Subcutaneous abdominal adipose tissue (tissue), 5 donors: ENCODE measurements at regions not wholly inside any gene's neighbourhood (a gene's known extent, or its start where the extent isn't known, plus 50 kb on each side); places are given as distances from the start of the nearest gene placed in this dataset.
"Not testable (repeated sequence)": the region's sequence is repeated elsewhere in the genome, so short reads cannot be mapped to it uniquely, and the experiment has no call there.

Experiments
- H3K27ac ChIP-seq: one replicate; pipeline ENCODE4 v1.7.0; 2013; ENCODE audit warnings: low read depth, mild to moderate bottlenecking, inconsistent platforms, low read length, moderate library complexity
- H3K27me3 ChIP-seq, 5 donors: one replicate each; pipeline ENCODE4 v1.7.0; 2013; ENCODE audit warnings: low read length in 5 of 5, inconsistent platforms in 1 of 5; ENCODE audit not compliant: control insufficient read depth in 5 of 5, insufficient read depth in 4 of 5
- H3K36me3 ChIP-seq, 5 donors: one replicate each; pipeline ENCODE4 v1.7.0; 2013; ENCODE audit warnings: low read length in 5 of 5; ENCODE audit not compliant: control insufficient read depth in 5 of 5, insufficient read depth in 5 of 5
- H3K4me1 ChIP-seq, 5 donors: one replicate each; pipeline ENCODE4 v1.7.0; 2013; ENCODE audit warnings: low read length in 5 of 5, mild to moderate bottlenecking in 3 of 5, moderate library complexity in 1 of 5; ENCODE audit not compliant: control insufficient read depth in 5 of 5, insufficient read depth in 5 of 5
- H3K4me3 ChIP-seq, 5 donors: one replicate each; pipeline ENCODE4 v1.7.0; 2013; ENCODE audit warnings: low read length in 5 of 5, low read depth in 1 of 5
- H3K9ac ChIP-seq, 5 donors: one replicate each; pipeline ENCODE4 v1.7.0; 2013; ENCODE audit warnings: low read length in 5 of 5, mild to moderate bottlenecking in 4 of 5, moderate library complexity in 3 of 5
- H3K9me3 ChIP-seq, 5 donors: one replicate each; pipeline ENCODE4 v1.7.0; 2013; ENCODE audit warnings: low read length in 5 of 5; ENCODE audit not compliant: control insufficient read depth in 5 of 5
- donor health status: healthy.
- donor health status: healthy.
- donor health status: healthy.
- donor health status: healthy.
- donor health status: healthy.

DNA sequence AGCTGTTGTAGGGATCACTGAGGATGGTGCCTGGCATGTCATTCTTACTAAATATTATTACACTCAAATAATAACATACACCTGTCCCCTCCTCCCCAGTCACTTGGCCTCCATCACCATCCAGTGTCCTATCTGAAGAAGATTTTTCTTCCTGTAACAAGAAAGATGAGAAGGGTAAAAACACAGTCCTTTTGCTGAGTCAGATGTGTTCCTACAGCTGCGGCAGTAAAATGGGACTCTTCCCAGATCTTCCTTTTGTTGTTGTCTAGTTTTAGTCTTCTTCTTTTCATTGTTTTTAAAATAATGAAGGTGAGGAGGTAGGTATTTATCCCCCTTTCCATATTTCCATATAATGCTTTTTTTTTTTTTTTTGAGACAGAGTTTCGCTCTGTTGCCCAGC is 83.1 kb upstream of the RFLNA start:
- Histone ChIP-seq H3K9ac (no peak overlapping the region), H3K27me3 (peaks cover 0 to 8% (median 0%) of the 10 kb centered on the region in 5 donors), H3K27ac (no peak overlapping the region), H3K4me1 (no peaks in the 10 kb centered on the region), H3K4me3 (no peak overlapping the region), H3K36me3 (no peaks in the 10 kb centered on the region), H3K9me3 (peaks cover 0 to 33% (median 19%) of the 10 kb centered on the region in 5 donors)

DNA sequence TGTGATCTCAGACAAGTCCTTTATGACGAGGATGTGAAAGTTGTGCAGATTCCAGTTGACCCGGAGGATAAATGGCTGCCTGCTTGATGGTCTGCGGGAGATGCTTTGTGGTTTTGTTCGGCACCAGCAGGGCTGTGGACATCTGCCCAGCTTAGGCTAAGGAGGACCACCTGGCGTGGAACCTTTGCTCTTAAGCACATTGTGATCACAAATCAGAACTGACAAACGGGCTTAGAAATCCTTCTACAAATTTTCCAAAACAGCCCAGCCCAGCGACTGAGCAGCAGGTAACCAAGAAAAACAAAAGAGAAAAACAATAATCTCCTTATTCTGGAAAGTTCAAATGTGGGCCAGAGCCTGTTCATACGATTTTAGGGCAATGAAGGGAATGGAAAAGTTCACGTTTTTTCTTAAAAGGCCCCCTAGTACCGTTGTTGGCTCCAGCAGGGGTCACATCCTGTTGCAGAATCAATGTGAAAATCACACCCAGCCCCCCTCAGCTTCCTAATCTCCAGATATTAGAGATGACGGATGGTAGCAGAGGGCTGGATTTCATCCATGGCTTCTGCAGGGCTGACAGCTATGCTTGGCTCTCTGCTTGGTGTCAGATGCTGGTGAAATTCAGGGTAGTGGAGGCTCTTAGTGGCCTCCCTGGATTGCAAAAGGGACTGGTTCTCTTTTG is 81.1 kb upstream of the RFLNA start:
- H3K4me3 ChIP-seq, result peak overlapping the region in 3 of 5 donors; percentile 13 to 51 (median 22)
- no peaks in the 10 kb centered on the region for H3K4me1 ChIP-seq
- H3K36me3 ChIP-seq, result no peaks in the 10 kb centered on the region
- H3K9me3 ChIP-seq, result peaks cover 0 to 31% (median 19%) of the 10 kb centered on the region in 5 donors
- H3K27ac ChIP-seq, result no peak overlapping the region
- peaks cover 0 to 8% (median 0%) of the 10 kb centered on the region in 5 donors for H3K27me3 ChIP-seq
- no peak overlapping the region for H3K9ac ChIP-seq

- no peaks in the 10 kb centered on the region for H3K36me3 ChIP-seq
- H3K27ac ChIP-seq, result no peak overlapping the region
- peaks cover 0 to 31% (median 19%) of the 10 kb centered on the region in 5 donors for H3K9me3 ChIP-seq
- H3K4me3 ChIP-seq, result peak overlapping the region in 3 of 5 donors; percentile 16 to 51 (median 25)
- peaks cover 0 to 8% (median 0%) of the 10 kb centered on the region in 5 donors for H3K27me3 ChIP-seq
- H3K9ac ChIP-seq, result no peak overlapping the region
- no peaks in the 10 kb centered on the region for H3K4me1 ChIP-seq
These were observed 80.3 kb upstream of the RFLNA start for GRCh38 chr12:124214574-124214973.

- Histone ChIP-seq H3K4me1 (no peaks in the 10 kb centered on the region), H3K36me3 (no peaks in the 10 kb centered on the region), H3K9me3 (peaks cover 0 to 33% (median 17%) of the 10 kb centered on the region in 5 donors), H3K9ac (no peak overlapping the region), H3K4me3 (no peak overlapping the region), H3K27me3 (peaks cover 0 to 8% (median 0%) of the 10 kb centered on the region in 5 donors), H3K27ac (no peak overlapping the region)
These were observed 77.9 kb upstream of the RFLNA start for GRCh38 chr12:124216966-124217365.

DNA sequence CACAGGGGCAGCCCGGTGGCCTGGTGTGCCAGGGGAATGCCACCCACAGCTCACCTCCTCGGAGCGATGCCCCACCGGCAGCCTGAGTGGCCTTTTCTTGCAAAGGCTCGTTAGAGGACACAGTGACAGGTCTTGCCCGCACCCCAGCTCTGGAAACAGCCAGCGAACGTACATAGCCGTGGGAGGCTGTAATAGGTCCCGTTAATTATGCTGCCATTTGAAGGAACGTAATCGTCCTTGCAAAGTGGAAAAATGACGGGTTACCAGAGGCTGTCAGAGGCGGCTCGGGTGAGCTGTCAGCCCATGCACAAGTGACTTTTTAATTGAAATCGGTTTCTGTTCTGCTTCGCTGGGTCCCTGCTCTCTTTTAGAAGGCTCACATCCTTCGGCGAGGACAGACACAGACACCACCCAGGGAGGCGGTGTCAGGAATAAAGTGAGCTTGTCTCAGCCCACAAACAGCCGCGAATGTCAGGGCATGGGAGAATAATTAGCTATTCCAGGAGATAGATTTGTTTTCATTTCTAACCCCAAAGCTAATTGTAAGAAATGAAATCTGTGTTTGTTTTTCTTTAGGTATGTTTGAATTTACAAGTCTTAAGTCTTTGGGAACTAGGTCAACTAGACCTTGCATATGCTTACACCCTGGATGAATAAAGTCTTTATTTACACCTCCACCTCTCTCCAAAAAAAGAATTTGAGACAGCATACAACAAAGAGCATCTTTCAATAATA is 77.2 kb upstream of the RFLNA start:
- H3K4me3 ChIP-seq, result no peak overlapping the region
- H3K9ac ChIP-seq, result no peak overlapping the region
- peaks cover 0 to 33% (median 17%) of the 10 kb centered on the region in 5 donors for H3K9me3 ChIP-seq
- H3K36me3 ChIP-seq, result no peaks in the 10 kb centered on the region
- H3K27me3 ChIP-seq, result peaks cover 0 to 15% (median 3%) of the 10 kb centered on the region in 5 donors
- H3K27ac ChIP-seq, result no peak overlapping the region
- H3K4me1 ChIP-seq, result no peaks in the 10 kb centered on the region

GRCh38 chr12:124218243-124218560 is 76.7 kb upstream of the RFLNA start:
- no peak overlapping the region for H3K9ac ChIP-seq
- no peak overlapping the region for H3K27ac ChIP-seq
- H3K9me3 ChIP-seq, result peaks cover 0 to 33% (median 17%) of the 10 kb centered on the region in 5 donors
- no peak overlapping the region for H3K4me3 ChIP-seq
- no peaks in the 10 kb centered on the region for H3K4me1 ChIP-seq
- no peaks in the 10 kb centered on the region for H3K36me3 ChIP-seq
- peaks cover 0 to 16% (median 3%) of the 10 kb centered on the region in 5 donors for H3K27me3 ChIP-seq

DNA sequence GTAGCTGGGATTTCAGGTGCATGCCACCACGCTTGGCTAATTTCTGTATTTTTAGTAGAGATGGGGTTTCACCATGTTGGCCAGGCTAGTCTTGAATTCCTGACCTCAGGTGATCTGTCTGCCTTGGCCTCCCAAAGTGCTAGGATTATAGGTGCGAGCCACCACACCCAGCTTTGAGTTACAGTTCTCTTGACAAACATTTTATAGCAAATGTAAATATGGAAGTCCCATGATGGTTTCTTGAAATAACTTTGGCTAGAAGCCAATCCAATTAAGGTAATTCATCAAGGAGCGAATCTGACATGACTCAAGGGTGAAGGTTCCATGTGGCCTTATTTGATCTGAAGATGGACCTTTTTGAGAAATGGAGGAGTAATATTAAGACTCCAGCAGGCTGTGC is 76.2 kb upstream of the RFLNA start:
- H3K4me1 ChIP-seq, result not testable (repeated sequence)
- H3K27me3 ChIP-seq, result peaks cover 0 to 16% (median 3%) of the 10 kb centered on the region in 5 donors

DNA sequence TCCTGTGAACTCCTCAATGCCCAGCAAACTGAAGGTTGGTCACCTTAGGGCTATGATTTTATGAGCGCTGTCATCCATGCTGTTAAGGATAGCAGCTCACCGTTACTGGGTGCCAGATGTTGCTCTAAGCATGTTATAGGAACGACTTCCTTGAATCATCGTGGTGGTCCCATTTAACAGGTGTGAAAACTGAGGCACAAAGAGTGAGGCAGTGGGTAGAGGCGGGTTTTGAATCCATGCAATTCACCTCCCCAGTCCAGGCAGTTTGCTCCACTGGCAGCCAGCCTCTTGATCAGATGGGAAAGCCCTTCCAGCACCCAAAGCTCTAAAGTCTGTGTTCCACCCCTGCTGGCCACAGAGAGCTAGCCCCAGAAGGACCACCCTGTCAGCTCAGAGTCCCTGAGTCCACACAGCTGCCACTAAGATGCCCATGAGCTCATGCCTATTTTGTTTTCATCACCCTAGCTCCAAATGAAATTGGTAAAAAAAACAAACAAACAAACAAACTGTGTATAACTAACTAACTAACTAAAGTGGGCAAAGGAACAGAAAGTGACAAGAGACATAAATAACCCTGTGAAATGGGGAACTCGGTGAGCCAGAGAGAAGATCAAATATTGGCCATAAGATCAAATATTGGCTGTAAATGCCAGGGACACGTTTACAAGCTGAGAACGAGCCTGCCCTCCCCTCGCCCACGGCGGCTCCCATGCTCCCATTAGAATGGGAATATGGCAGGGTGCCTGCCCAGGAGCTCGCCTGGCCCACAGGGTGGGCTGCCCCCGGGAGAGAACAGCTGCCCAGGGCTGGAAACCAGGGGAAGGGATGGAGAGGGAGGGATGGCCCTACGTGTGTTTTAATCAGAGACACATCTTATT is 72.3 kb upstream of the RFLNA start:
- H3K36me3 ChIP-seq, result no peaks in the 10 kb centered on the region
- no peak overlapping the region for H3K4me3 ChIP-seq
- H3K27ac ChIP-seq, result no peak overlapping the region
- no peak overlapping the region for H3K9ac ChIP-seq
- H3K27me3 ChIP-seq, result peaks cover 0 to 10% (median 4%) of the 10 kb centered on the region in 5 donors
- H3K4me1 ChIP-seq, result no peaks in the 10 kb centered on the region
- peaks cover 0 to 12% (median 5%) of the 10 kb centered on the region in 5 donors for H3K9me3 ChIP-seq

More for the DNA sequence above, 76.2 kb upstream of the RFLNA start:
- not testable (repeated sequence) for H3K27ac ChIP-seq, H3K36me3 ChIP-seq, H3K9ac ChIP-seq, H3K4me3 ChIP-seq
- peaks cover 0 to 31% (median 17%) of the 10 kb centered on the region in 5 donors for H3K9me3 ChIP-seq

DNA sequence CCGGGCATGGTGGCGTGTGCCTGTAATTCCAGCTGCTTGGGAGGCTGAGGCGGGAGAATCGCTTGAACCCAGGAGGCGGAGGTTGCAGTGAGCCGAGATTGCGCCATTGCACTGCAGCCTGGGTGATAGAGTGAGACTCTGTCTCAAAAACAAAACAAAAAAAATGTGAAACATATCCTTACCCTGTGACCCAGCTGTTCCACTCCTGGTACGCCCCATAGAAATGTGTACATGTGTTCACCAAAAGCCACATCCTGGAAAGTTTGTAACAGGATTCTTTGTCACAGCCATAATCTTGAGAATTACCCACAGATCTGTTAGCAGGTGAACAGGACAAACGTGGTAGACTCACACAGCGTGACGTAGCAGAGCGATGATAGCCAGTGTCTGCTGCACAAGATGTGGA is 71.2 kb upstream of the RFLNA start:
- not testable (repeated sequence) for H3K9ac ChIP-seq, H3K4me1 ChIP-seq, H3K4me3 ChIP-seq, H3K36me3 ChIP-seq, H3K27ac ChIP-seq
- Histone ChIP-seq H3K9me3 (peaks cover 0 to 12% (median 5%) of the 10 kb centered on the region in 5 donors), H3K27me3 (peaks cover 2 to 10% (median 8%) of the 10 kb centered on the region in 5 donors)
